Activated gamma-delta T cell treated with anti-CD3 and anti-CD28 coated beads, Interleukin-2, amount 50 U/mL, for 16 hours (primary cell): ENCODE measurements at regions not wholly inside any gene's neighbourhood (a gene's known extent, or its start where the extent isn't known, plus 50 kb on each side); places are given as distances from the start of the nearest gene placed in this dataset.

Source experiments
- DNase-seq: peaks from one replicate; pipeline ENCODE4 v3.0.0-alpha.2; 2020; ENCODE audit warnings: low read depth

DNA sequence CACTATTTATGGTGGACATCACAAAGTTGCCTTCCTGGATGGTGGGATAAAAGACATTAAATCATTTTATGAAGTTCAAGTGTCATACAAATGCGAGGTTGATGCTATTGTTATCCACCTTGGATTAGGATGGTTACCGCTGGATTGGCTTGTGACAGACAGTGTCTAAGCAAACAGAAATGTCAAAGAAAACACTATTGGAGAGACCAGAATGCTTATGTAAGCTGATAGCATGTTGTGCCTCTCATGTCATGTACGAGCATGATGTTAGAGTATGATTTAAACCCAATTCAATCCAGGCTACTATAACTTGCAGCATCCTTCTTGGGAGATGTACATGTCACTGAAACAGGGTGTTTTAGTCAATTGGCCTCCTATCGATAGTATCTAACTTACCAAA is 178.8 kb upstream of the C9orf72 start:
- DNase-seq, result no peak

DNA sequence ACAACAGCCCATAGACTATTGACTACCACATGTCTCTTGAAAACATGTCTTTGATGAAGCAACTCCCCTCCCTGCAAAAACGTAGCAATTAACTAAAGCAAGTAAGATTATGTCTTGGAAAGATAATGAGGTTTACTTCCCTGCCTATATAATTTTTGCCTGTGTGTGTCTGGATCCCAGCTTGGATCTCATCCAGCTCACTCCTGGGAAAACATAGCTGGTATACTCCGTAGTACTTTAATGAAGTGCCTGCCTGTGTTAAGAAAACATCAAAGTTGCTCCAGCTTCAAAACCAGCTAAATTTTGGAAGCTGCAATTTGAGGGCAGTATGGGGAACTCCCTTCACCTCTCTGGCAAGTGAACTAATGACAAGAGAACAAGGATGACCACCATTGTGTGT is 182.6 kb upstream of the C9orf72 start:
- DNase-seq, result no peak

DNA sequence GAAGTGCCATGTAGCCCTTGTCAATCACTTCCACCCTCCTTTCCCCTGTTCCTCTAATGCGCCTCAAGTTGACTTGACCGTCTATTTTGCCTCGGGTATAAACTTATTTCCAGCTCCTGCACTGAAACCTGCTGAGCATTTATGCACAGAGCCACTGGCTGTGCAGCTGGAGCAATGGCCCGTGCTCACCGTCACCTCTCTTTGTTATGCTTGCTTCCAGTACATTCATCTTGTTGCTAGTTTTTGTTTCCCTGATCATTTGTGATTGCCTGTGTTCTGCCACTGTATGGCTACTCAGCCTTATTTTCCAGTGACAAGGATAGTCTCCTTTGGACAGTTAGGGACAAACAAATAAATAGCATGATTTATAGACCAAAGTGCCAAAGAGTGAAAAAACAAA is 183.1 kb upstream of the C9orf72 start:
- DNase-seq, result no peak

DNA sequence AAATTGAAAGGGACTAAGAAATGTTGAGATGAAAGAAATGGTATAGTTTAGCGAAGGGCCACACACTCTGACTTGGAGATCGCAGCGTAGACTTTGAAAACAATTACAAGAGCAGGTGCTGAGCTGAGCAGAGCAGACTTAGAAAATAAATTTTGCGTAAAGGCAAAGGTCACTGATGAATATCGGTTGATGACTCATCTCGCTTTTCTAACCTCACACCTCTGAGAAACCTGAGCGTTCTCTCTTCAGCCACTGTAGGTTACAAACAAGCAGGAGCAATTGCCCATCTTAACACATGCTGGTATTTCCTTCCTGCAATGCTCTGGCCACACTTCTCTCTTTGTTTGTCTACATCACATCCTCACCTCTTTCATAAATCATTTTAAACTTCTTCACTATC is 190.6 kb upstream of the C9orf72 start:
- no peak for DNase-seq

DNA sequence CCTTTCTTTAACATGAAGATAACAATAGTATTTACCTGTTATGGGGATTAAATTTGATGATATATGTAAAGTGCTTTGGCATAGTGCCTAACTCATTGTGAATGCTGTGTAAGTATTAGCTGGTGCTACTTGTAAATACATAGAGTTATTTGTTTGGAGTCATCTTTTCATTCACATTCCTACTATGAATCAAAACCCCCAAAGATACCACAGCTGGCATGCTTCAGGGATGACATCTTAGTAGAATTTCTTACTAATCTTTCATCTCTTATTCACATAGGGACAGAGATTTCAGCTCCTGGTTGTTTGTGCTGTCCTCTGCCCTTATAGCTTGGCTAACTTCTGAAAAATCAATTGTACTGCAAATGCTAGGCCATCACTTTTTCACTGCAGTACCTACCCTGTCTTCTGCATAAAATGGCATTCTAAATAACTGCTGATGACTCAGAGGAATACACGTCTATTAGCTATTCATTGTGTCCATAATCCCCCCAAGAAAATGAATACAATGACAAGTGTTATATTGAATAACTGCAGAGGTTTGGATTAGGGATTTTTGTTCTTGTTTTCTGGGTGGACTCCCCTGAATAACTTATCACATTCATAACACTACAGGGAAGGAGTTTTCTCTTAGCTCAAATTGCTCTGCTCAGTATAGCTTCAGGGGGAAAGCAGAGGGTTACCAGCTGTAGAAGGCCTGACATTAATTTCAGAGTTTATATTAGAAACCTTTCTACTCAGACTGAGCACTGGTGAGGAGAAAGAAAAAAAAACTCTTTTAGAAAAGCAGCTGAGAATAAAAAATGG is 192.2 kb upstream of the C9orf72 start:
- DNase-seq, result no peak

DNA sequence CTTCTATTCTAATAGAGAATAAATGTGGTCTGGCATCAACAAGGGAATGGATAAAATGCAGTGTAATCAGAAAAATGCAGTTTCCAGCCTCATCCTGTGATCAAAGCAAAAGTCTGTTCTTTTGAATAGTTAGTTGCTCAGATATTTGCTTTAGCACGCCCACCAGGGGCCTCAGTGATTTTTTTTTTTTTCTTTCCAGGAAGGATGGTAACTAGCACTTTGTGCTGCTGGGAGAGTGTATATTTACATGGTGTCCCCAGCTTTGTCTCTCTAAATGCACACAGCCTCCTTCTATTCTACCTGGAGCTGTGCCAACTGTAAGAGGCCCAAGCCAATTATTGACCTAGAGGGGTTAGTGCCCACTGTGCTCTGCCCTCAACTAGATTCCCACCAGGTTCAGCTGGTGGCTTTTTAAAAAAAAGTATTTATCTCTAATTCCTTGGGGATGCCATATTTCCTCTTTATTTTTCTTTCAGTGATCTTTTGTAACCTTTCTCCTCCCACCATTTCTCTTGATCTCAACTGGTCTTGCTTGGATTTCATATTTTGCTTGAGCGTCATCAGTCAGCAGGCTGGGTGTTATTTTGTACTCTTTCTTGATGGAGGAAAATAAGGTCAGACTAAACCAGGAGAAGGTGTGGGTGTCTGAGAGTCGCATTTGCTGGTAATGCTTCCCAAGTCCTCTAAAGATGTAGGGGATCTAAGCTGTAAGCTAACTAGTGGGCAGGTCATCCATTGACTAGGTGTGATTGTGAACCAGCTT is 193.0 kb upstream of the C9orf72 start:
- no peak for DNase-seq

DNA sequence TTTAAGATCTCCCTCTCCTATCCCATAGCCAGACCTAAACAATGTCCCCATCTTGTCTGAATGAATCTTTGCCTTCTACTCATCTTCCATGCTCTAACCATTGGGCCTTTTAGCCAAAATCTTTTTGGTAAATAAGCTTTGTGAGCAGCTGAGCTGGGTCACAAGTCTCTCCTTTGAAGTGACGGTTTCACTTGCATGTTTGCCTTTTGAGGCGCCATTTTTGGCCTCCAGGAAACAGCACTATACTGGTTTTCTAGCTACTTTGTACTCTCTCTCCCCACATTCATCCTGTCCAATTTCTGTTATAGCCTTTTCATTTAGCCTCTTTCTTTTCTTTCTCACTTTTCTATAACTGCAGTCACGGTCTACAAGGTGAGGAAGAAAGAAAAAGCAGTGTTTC is 195.5 kb upstream of the C9orf72 start:
- no peak for DNase-seq

DNA sequence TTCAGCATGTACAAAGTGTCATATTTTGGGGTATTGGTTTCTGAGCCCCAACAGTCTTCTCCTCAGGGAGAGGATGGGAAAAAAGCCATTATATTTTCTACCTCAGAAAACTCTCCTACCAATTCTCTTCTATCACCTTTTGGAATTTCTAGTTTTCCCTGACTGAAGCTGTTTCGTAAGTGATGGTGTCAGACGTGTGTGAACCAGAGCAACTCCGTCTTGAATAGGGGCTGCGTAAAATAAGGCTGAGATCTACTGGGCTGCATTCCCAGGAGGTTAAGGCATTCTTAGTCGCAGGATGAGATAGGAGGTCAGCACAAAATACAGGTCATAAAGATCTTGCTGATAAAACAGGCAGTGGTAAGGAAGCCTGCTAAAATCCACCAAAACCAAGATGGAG is 197.3 kb upstream of the C9orf72 start:
- DNase-seq, result no peak

DNA sequence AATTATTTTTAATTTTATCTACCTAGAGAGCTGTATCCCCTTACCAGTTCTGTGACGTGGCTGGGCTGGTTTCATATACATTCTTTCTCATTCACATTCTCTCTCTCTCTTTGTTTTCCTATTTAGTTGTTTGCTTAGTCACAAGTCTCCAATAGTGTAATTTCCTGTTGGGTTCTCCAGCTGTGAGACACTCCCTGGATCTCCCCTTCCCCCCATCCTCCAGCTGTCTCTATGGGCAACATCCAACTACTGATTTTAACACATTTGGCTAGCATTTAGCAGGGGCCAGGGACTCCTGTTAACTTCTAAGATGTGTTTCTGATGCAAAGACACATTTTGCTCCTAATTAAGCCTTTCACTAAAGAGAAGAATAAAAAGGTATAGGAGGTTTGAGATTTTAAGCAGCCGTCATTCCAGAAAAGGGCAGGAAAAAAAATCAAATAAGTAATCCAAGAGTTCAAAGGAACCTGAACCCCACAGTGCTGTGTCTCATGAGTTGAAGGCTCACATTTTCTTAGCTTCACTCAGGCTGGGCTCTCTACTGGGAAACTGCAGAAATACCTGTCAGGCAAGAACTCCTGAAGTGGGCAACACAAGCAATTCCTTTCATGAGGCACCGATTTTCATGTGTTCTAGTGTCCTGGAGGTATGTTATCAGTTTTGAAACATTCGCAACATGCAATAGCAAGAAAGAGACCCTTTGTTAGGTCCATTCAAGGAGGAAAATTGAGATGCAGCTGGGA is 198.7 kb upstream of the C9orf72 start:
- DNase-seq, result no peak

DNA sequence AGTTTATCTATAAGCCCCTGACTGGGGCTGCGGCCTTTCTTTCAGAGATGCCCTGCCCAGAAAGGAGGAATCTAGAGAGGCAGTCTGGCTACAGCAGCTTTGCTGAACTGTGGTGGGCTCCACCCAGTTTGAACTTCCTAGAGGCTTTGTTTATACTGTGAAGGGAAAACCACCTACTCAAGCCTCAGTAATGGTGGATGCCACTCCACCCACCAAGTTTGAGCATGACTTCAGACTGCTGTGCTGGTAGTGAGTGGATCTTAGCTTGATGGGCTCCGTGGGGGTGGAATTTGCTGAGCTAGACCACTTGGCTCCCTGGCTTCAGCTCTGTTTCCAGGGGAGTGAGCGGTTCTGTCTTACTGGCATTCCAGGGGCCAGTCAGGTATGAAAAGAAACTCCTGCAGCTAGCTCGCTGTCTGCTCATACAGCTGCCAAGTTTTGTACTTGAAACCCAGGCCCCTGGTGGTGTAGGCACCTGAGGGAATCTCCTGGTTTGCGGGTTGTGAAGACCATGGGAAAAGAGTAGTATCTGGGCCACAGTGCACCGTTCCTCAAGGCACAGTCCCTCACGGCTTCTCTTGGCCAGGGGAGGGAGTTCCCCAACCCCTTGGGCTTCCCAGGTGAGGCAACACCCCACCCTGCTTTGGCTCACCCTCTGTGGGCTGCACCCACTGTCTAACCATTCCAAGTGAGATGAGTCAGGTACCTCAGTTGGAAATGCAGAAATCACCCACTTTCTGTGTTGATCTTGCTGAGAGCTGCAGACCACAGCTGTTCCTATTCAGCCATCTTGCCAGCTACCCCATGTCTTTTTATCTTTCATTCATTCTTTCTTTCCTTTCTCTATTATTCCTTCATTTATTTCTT is 211.8 kb upstream of the C9orf72 start:
- no peak for DNase-seq

DNA sequence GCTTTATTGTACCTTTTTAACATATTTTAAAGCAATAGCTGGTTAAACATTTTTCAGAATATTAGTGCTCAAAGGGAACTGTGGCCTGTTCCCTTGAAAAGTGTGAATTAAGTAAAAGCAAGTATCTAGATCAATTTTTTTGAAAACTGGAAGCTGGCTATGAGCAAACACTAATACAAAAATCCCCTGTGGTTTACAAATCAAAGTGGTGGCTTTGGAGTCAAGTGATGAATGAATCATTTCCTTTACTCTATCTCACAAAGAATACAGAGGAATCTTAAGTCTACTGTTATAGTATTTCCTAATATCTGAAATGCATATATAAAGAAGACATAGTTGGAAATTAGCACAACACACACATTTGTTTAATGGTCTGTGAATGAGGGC is 212.4 kb upstream of the C9orf72 start:
- no peak for DNase-seq

DNA sequence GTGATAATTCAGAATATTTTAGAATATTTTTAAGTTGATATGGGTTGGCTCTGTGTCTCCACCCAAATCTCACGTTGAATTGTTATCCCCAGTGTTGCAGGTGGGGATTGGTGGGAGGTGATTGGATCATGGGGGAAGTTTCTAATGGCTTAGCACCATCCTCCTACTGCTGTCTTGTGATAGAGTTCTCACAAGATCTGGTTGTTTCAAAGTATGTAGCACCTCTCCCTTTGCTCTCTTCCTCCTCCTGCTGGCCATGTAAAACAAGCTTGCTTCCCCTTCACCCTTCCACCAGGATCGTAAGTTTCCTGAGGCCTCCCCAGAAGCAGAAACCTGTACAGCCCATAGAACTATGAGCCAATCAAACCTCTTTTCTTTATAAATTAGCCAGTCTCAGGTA is 214.6 kb upstream of the C9orf72 start:
- DNase-seq, result no peak

DNA sequence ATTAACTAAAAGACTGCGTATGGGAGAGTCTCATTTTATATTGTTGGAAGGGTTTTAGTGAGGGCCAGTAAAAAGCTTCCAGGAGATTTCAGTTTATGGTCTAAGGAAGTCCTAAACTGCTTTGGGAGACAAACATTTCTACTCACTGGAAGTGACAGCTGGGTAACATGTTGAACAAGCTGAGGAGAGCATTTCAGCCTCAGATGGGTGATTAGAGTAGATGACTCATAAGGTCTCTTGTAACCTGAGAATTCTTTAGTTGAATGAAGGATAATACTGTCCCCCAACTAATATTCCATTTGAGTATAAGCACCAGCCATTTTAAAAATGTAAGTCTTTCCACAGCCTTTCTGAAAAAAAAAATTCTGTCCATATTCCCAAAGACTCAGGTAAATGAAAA is 218.0 kb upstream of the C9orf72 start:
- no peak for DNase-seq

DNA sequence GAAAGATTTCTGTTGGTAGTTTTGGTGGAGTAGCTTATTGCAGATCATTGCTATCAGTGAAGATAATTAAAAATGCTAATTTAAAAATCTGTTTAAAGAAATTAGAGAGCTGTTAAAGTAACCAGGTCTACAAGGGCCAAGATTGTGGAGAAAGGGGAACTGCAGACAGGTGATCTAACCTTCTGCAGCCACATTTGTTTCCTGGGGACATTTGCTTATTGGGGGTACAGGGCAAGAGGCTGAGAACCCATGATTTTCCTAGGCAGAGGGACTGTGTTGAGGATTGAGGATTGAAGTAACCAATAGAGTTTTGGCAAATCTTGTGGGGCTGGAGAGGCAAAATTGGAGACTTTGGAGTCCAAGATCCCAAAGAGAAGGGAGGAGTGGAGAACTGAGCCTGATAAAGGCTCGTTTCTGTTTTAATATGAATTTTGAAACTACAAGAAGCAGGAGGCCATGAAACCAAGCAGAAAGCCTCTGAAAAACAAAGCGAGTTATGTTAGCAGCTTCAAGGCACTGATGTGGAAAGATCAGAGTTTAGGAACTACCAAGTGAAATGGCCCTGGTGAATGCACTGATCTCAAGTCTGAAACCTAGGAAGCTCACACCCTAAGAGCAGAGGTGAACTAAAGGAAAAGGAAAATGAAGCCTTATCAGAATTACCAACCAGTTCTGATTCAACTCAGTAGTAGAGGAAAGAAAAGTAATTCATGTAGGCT is 219.8 kb upstream of the C9orf72 start:
- no peak for DNase-seq

DNA sequence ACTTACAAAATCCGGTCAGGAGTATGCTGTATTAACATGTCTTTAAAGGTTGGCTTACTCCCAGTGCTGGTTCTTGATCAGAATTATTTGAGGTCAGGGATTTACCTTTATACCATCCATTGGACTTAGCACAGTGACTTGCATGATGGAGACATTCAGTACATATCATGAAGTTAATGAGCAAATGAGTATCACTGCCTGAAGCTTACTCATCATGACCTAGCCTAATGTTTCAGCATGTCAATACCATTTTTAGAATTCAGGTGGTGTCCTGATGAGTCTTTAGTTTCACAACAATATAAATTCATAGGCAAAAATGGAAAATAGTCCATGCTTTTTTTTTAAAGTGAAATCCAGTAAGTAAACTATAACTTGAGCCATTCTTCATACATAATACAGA is 226.0 kb upstream of the C9orf72 start:
- no peak for DNase-seq

DNA sequence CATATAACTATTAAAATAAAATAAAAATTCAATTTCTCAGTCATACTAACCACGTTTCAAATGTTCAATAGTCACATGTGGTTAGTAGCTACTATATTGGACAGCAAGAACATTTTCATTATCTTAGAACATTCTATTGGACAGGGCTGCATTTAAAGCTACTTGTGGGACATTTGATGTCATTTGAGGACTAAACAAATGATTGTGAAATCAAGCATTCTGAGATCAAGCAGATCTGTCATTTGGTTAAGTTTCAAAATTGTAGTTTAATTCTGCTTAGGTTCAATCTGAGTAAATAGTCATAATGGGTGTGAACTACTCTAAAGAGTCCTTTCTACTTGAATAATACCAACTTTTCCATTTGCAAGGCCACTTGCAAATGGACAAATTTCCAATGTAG is 226.9 kb upstream of the C9orf72 start:
- DNase-seq, result no peak

DNA sequence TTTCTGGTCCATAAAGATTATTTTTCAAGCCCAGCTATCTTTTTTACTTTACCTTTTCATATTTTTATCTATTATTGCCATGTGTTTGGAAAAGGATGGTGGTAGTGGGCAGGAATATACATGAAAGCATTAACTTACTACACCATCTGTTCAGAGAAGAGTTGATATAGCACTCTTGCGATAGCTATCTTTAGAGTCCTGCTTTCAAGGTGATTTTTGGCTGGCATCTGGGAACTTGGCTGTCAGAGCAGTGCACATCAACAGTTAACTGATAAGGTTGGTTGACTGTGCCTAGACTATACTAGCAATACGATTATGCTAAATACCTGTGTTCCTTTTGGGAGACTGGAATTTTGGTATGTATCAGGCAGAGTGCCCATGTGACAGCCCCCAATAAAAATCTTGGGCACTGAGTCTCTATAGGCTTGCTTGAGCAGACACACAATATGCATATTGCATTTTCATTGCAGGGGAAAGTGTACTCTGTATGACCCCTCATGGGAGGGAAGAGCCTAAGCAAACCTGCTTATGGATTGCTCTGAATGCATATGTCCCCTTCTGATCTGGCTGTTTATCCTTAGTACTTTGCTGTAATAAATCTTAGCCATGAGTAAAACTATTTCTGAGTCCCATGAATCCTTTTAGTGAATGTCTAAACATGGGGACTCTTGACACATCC is 227.6 kb upstream of the C9orf72 start:
- DNase-seq, result no peak

DNA sequence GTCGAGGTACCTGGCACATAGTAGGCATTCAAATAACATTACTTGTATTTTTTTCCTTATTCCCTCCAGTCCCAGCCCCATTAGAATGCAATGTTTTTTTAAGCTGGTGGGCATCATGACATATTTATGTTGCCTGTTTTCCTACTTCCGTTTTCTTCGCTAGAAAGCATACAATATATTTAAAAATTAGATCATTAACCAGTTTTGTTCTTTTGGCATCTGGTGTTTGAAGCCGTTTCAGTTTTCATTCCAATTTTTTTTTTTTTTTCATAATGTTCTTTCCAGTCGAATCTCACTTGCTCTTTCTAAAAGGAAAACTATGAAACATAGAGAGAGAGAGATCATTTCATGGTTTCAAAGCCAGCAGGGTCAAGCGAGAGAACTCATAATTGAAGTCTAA is 228.3 kb upstream of the C9orf72 start:
- DNase-seq, result no peak

DNA sequence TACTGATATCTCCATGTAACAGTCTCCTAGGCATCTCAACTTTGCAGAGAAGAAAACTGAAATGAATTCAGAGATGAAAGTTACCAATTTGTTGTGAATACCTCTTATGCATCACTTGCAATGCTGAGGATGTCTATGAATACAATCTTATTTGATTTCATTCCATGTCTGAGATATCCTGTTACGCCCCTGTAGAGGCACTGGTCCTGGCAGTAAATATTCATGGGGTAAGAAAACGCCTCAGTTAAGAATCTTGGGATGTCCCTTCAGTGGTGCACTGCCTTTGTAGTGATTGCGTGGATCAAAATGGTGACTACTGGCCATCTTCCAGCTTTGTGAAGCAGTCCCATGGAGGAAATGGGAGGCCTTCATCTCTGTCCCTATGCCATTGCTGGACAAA is 229.1 kb upstream of the C9orf72 start:
- DNase-seq, result no peak

DNA sequence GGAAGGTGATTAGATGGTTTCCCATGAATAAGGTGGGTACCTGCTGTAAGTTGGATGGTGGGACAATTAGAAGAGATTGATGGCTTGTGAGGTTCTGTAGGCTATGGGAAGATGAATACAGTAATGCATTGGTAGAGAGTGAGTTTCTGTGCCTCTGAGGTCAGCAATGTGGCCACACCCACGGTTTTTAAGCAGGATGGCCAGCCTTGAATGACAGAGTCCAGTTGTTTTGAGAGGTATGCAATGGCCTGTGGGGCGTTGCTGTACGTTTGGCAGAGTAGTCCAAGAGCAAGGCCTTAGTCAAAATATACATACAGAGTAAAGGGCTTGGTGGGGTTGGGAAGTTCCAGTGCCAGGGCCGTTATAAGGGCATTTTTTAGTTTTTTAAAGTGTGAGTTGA is 235.6 kb upstream of the C9orf72 start:
- no peak for DNase-seq

DNA sequence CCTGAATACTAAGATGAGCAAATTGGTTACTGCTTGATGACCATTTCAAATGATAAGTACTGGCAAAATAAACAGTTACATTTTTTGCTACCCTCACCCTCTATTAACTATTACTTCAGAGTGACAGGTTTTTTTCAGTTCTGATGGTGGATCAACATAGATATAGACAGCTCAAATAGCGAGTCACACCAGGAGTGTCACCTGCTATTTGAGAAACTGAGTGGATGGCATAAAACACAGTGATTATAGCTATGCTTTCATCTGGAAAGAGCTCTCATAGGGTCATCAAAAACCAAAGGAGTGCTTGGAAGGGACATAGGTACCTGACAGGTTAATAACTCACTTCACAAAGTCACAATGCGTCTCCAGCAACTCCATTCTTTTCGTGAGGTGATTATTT is 244.5 kb upstream of the C9orf72 start:
- no peak for DNase-seq
